NCI-H82 treated with DMSO at 0.1 percent for 48 hours (cell line): ENCODE measurements at regions not wholly inside any gene's neighbourhood (a gene's known extent, or its start where the extent isn't known, plus 50 kb on each side); places are given as distances from the start of the nearest gene placed in this dataset.

Source experiments
- DNase-seq: peaks from one replicate; lab custom pipeline; 2025; ENCODE audit not compliant: unreplicated experiment; lab: John Stamatoyannopoulos, UW

GRCh38 chr16:64181271-64181925, 940.5 kb downstream of the CDH11 start:
- DNase-seq = no peak

GRCh38 chr16:64180136-64180900, 941.5 kb downstream of the CDH11 start:
- DNase-seq = no peak

GRCh38 chr16:64174327-64174726, 947.5 kb downstream of the CDH11 start:
- DNase-seq = no peak

DNA sequence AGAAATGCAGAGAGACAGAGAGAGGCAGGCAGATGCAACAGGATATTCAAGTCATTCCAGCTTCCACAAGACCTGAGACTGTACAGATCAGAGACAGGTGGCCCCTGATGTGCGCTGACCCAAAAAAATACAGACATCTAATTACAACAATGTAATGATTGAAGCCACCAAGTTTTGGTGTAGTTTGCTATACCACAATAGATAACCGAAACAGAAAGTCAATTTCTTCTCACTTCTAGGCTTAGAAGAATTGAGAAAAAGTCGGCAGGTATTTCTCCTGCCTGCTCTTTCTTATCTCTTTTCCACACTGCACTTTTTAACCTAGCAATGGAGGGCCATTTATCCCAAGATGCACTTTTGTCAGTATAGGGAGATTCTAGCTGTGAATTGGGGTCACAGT, 949.2 kb downstream of the CDH11 start:
- DNase-seq = no peak

DNA sequence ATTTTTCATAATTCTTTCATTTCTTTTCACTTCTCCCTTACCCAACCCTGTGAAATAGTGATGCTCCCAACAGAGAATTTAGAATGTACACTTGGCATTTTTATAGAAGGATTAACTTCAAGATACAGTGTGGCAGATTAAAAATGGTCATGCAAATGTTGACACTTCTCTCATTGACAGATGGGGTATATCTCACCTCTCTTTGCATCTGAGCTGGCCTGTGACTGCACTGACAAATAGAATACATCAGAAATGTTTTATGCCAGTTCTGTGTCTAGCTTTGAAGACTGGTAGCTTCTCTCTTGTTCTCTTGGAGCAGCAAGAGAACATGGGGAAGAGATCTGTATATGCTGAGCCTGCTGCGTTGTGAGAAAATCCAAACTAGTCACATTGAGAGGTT, 949.6 kb downstream of the CDH11 start:
- DNase-seq = no peak

GRCh38 chr16:64171632-64172031, 950.2 kb downstream of the CDH11 start:
- DNase-seq = no peak

DNA sequence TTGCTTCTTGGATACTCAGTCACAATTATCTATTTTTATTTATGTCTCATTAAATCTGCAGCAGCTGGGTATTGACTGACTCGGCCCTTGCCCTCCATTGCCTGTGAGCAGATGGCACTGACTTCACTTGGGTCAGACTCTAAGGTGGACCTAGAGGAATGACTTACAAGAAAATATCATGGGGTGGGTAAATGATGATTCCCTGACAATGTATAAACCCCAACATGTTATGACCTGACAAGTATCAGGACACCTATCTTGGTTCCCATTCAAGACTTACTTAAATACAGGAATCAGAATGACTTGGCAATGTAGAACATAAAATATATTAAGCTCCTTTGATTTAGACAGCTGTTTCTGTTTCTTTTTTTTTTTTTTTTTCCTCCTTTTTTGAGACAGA, 953.5 kb downstream of the CDH11 start:
- DNase-seq = no peak

GRCh38 chr16:64167936-64168335, 953.9 kb downstream of the CDH11 start:
- no peak for DNase-seq

GRCh38 chr16:64165368-64165767, 956.5 kb downstream of the CDH11 start:
- no peak for DNase-seq

DNA sequence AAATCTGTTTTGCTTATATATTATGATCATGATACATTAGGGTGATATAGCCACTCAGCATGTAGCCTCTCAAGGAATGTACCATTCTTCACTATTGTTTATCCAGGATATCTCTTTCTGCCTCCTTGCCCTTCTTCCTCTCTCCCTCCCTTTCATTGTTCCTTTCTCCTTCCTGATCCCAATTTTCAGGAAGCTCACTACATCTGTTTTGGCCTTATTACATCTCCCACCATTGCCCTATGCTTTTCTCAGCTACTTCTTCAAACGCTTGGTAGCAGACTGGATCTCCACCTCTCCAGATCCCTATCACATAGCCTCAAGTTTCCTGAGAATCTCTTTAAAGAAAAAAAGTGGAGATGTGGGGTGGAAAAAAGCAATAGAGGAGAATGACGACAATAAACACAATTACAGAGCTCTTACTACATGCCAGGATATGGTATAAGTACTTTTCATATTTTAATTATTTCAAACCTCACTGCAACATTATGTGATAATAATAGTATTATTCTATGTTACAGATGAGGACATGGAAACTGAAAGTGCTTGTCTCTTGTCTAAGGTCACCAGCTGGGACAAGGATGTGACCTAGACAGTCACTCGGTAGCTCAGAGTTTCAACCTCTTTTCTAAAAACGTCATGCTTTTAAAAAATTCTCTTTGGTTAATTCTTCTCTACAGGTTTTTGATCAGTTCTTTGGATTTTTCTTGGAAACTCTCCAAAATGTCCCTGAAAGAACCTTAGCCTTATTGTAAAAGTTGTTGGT, 959.1 kb downstream of the CDH11 start:
- DNase-seq = no peak

- no peak for DNase-seq
Measured at GRCh38 chr16:64159976-64160375, 961.9 kb downstream of the CDH11 start.

- no peak for DNase-seq
Measured at GRCh38 chr16:64158941-64159588, 962.8 kb downstream of the CDH11 start.

DNA sequence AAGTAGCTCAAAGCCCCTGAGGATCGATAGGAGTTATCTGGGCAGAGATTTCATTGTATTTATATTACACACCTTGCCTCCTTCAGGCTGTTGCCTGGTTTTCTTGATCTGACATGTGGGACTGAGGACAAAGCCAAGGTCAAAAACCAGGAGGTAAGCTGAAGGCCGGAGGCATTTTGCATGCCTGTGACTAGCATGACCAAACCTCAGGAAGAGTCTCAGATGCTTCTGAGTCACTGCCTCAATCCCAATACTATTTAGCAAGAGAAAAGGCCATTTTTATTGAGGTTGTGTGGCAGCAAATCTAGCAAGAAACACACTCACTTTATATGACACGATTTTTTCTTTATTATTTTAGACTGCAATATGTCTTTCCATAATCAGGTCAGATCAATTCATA, 968.1 kb downstream of the CDH11 start:
- no peak for DNase-seq

DNA sequence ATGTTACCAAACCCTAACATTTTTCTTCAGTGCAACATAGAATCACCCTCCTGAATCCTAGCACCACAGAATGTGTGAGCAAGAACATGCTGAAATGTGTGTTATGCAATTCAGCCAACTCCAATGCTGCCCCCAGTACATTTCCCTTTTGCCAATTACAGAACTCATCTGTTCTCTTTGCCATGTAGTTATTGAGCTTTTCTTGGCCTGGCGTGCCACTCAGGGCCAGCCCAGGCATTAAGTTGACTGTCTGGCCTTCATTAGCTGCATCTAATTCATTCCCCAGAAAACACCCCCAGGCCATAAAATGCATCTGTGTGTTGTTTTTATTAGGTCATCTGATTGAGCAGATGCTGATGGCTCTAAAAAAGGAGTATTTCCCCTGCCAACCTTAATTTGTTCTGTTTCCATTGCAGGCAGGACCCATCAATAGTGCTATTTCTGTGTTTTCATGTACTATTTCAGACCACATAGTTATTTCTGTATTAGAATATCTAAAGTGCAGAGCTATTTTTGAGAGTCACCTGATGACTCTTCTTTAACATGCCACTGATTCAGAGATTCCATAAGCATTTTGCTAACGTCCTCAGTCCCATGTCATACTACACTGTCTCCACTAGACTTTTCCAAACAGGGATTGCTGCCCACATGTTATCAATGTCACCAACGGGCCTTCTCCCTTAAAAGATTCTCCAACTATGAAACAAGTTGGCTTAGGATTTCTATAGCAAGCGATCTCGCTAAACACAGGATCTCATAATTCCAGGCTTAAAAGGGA, 969.7 kb downstream of the CDH11 start:
- no peak for DNase-seq

GRCh38 chr16:64150193-64150592, 971.7 kb downstream of the CDH11 start:
- DNase-seq = no peak

- DNase-seq = no peak
Measured at GRCh38 chr16:64149756-64150155, 972.1 kb downstream of the CDH11 start.

DNA sequence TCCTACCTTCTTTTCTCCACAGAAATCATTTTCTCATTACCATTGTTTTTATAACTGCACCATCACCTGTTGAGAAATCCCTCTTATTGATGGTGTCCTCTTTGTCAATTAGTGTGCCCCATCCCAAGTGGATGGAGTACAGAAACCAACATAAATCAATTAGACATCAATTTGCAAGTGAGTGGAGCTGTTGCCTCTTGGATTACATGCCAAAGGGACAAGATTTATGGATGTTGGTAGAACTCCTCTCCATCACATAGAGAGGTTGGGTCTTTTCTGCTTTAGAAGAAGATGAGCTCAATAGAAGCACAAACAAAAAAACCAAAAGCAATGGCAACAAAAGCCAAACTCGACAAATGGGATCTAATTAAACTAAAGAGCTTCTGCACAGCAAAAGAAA, 973.5 kb downstream of the CDH11 start:
- no peak for DNase-seq

- DNase-seq = no peak
Measured at GRCh38 chr16:64147941-64148340, 973.9 kb downstream of the CDH11 start.

DNA sequence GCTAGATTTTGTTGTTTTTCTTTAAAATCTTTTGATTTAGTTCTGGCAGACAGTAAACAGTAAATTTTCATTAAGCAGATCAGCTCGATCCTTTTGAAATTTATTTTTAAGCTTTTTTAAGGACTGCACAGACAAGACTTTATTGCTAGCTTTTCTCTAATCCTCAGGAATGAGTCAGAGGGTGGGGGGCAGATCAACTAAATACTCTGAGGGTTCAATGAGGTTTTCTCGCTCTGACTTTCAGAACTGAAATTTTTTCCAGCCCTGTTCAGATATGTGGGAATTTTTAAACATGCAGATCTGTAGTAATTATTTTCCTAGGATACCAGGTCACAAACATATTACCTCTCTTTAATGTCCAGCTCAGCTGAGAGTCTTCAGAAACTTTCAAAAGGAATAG, 977.2 kb downstream of the CDH11 start:
- no peak for DNase-seq

DNA sequence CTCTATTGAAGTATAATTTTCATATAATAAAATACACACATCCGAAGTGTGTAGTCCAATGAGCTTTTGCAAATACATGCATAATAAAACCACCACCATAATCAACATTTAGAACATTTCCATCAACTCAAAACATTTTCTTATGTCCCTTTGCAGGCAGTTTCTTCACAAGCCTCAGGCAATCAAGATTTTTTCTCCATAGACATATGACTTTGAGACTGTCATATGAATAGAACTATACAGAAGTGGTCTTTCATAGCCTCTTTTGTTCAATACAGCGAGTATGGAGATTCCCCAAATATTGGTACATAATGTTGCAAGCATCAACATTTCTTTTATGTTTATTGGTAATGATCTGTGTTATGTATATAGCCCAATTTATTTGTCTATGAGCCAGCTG, 983.2 kb downstream of the CDH11 start:
- no peak for DNase-seq

DNA sequence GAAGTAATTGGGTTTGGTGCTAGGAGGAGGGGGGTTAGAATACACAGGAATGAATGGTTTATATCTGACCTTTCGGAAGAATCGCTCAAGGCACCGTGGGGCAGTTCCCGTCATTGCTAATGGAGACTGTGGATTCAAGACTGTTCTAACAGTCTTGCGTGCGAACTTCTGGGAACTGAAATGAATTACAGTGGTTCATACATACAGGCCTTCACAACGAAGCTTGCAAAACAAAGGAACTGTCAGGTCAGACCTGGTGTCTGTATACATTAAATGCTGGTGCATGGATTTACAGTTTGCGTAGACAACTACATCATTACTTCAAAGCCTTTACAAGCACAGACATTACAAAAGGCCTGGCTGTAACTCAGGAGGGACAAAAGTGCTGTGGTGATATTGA, 983.9 kb downstream of the CDH11 start:
- DNase-seq = no peak
